ENCODE measurements at regions not wholly inside any gene's neighbourhood (a gene's known extent, or its start where the extent isn't known, plus 50 kb on each side); places are given as distances from the start of the nearest gene placed in this dataset.
"Not testable (repeated sequence)": the region's sequence is repeated elsewhere in the genome, so short reads cannot be mapped to it uniquely, and the experiment has no call there.

DNA sequence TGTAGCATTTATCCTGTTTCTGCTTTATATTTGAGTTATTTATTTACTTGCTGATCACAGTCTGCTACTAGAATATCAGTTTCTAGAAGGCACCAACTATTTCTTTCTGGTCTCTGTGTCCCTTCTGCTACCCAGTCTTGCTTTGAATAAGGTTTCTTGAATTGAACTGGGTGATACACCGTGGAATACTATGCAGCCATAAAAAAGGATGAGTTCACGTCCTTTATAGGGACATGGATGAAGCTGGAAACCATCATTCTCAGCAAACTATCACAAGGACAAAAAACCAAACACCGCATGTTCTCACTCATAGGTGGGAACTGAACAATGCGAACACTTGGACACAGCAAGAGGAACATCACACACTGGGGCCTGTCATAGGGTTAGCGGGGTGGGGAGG, 109.6 kb upstream of the PLXNA2 start:
- not testable (repeated sequence) for TF ChIP-seq EP300, POLR2A (IDR thresholded peaks at IDR 0.05)
- TF ChIP-seq, protein P1, sequence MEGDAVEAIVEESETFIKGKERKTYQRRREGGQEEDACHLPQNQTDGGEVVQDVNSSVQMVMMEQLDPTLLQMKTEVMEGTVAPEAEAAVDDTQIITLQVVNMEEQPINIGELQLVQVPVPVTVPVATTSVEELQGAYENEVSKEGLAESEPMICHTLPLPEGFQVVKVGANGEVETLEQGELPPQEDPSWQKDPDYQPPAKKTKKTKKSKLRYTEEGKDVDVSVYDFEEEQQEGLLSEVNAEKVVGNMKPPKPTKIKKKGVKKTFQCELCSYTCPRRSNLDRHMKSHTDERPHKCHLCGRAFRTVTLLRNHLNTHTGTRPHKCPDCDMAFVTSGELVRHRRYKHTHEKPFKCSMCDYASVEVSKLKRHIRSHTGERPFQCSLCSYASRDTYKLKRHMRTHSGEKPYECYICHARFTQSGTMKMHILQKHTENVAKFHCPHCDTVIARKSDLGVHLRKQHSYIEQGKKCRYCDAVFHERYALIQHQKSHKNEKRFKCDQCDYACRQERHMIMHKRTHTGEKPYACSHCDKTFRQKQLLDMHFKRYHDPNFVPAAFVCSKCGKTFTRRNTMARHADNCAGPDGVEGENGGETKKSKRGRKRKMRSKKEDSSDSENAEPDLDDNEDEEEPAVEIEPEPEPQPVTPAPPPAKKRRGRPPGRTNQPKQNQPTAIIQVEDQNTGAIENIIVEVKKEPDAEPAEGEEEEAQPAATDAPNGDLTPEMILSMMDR (IDR thresholded peaks at IDR 0.05), result not testable (repeated sequence)
